ENCODE measurements at regions not wholly inside any gene's neighbourhood (a gene's known extent, or its start where the extent isn't known, plus 50 kb on each side); places are given as distances from the start of the nearest gene placed in this dataset.

GRCh38 chr22:22425783-22426624 lies 82.5 kb downstream of the ZNF280B start:
- no peak for TF ChIP-seq ZFX (IDR thresholded peaks at IDR 0.05)
- TF ChIP-seq CTCF (conservative IDR thresholded peaks at IDR 0.05): no peak
- H3K27ac ChIP-seq: no peak overlapping the region

GRCh38 chr22:22427542-22428065 lies 80.9 kb downstream of the ZNF280B start:
- TF ChIP-seq ZFX (IDR thresholded peaks at IDR 0.05) (no peak), CTCF (conservative IDR thresholded peaks at IDR 0.05) (no peak)
- H3K27ac ChIP-seq: no peak overlapping the region

- H3K27ac ChIP-seq: no peak overlapping the region
- TF ChIP-seq ZFX (IDR thresholded peaks at IDR 0.05) (no peak), CTCF (conservative IDR thresholded peaks at IDR 0.05) (no peak)
Observed at GRCh38 chr22:22428222-22429098, 80.1 kb downstream of the ZNF280B start.

- H3K27ac ChIP-seq: no peak overlapping the region
- TF ChIP-seq ZFX (IDR thresholded peaks at IDR 0.05) (no peak), CTCF (conservative IDR thresholded peaks at IDR 0.05) (no peak)
Observed at GRCh38 chr22:22429369-22430108, 79.0 kb downstream of the ZNF280B start.

GRCh38 chr22:22430111-22430820 lies 78.3 kb downstream of the ZNF280B start:
- TF ChIP-seq CTCF (conservative IDR thresholded peaks at IDR 0.05) (no peak), ZFX (IDR thresholded peaks at IDR 0.05) (no peak)
- no peak overlapping the region for H3K27ac ChIP-seq

- no peak overlapping the region for H3K27ac ChIP-seq
- TF ChIP-seq CTCF (conservative IDR thresholded peaks at IDR 0.05) (peak; percentile 84), ZFX (IDR thresholded peaks at IDR 0.05) (no peak)
Observed at GRCh38 chr22:22431271-22432220, 77.0 kb downstream of the ZNF280B start.

All from C4-2B (cell line).